ENCODE measurements at regions not wholly inside any gene's neighbourhood (a gene's known extent, or its start where the extent isn't known, plus 50 kb on each side); places are given as distances from the start of the nearest gene placed in this dataset.

GRCh38 chr1:2930016-2930815 is 91.1 kb upstream of the ACTRT2 start:
- ATAC-seq (no peak), DNase-seq (peak in 1 of 3 donors; percentile 36)
- intact Hi-C loops (cut with DNase I): no loop called here
- Histone ChIP-seq H3K27me3 (ENCODE audit: control insufficient read depth, insufficient read depth) (no peaks in the 10 kb centered on the region), H3K9me3 (ENCODE audit: control insufficient read depth, low read length) (no peaks in the 10 kb centered on the region), H3K27ac (ENCODE audit: low read length) (no peak overlapping the region), H3K4me3 (ENCODE audit: low read length) (no peak overlapping the region), H3K4me1 (ENCODE audit: control insufficient read depth, insufficient read depth, low read length) (no peaks in the 10 kb centered on the region)
- 92% methylated on average over 41 of the region's 41 CpGs for WGBS

GRCh38 chr1:2930913-2931723 is 90.1 kb upstream of the ACTRT2 start:
- DNase-seq: peak in 1 of 3 donors; percentile 34
- intact Hi-C loops (cut with DNase I): no loop called here
- H3K9me3 ChIP-seq (ENCODE audit: control insufficient read depth, low read length): no peaks in the 10 kb centered on the region
- no peak overlapping the region for H3K27ac ChIP-seq (ENCODE audit: low read length)
- ATAC-seq: no peak
- H3K4me1 ChIP-seq (ENCODE audit: control insufficient read depth, insufficient read depth, low read length): no peaks in the 10 kb centered on the region
- no peaks in the 10 kb centered on the region for H3K27me3 ChIP-seq (ENCODE audit: control insufficient read depth, insufficient read depth)
- WGBS: 86% methylated on average over 36 of the region's 36 CpGs
- H3K4me3 ChIP-seq (ENCODE audit: low read length): no peak overlapping the region

- Histone ChIP-seq H3K27me3 (ENCODE audit: control insufficient read depth, insufficient read depth) (no peaks in the 10 kb centered on the region), H3K4me1 (ENCODE audit: control insufficient read depth, insufficient read depth, low read length) (no peaks in the 10 kb centered on the region), H3K27ac (ENCODE audit: low read length) (no peak overlapping the region), H3K9me3 (ENCODE audit: control insufficient read depth, low read length) (no peaks in the 10 kb centered on the region), H3K4me3 (ENCODE audit: low read length) (no peak overlapping the region)
- DNase-seq (peak in 1 of 3 donors; percentile 19), ATAC-seq (no peak)
- WGBS: 85% methylated on average over 18 of the region's 18 CpGs
- intact Hi-C loops (cut with DNase I): no loop called here
These were observed 89.4 kb upstream of the ACTRT2 start for GRCh38 chr1:2931724-2932401.

GRCh38 chr1:2932671-2933350 is 88.5 kb upstream of the ACTRT2 start:
- H3K27ac ChIP-seq (ENCODE audit: low read length): no peak overlapping the region
- H3K4me1 ChIP-seq (ENCODE audit: control insufficient read depth, insufficient read depth, low read length): no peaks in the 10 kb centered on the region
- ATAC-seq (no peak), DNase-seq (peak in 1 of 3 donors; percentile 51)
- whole genome bisulfite sequencing: 81% methylated on average over 29 of the region's 29 CpGs
- intact Hi-C loops (cut with DNase I): no loop called here
- no peak overlapping the region for H3K4me3 ChIP-seq (ENCODE audit: low read length)
- no peaks in the 10 kb centered on the region for H3K27me3 ChIP-seq (ENCODE audit: control insufficient read depth, insufficient read depth)
- no peaks in the 10 kb centered on the region for H3K9me3 ChIP-seq (ENCODE audit: control insufficient read depth, low read length)

GRCh38 chr1:2933431-2934155 is 87.7 kb upstream of the ACTRT2 start:
- H3K9me3 ChIP-seq (ENCODE audit: control insufficient read depth, low read length): no peaks in the 10 kb centered on the region
- no peaks in the 10 kb centered on the region for H3K27me3 ChIP-seq (ENCODE audit: control insufficient read depth, insufficient read depth)
- H3K4me3 ChIP-seq (ENCODE audit: low read length): no peak overlapping the region
- no peaks in the 10 kb centered on the region for H3K4me1 ChIP-seq (ENCODE audit: control insufficient read depth, insufficient read depth, low read length)
- 82% methylated on average over 28 of the region's 28 CpGs for WGBS
- peak in 1 of 3 donors; percentile 15 for DNase-seq
- no peak for ATAC-seq
- intact Hi-C loops (cut with DNase I): no loop called here
- H3K27ac ChIP-seq (ENCODE audit: low read length): no peak overlapping the region

- WGBS: 90% methylated on average over 20 of the region's 20 CpGs
- DNase-seq (peak in 1 of 3 donors; percentile 49), ATAC-seq (no peak)
- intact Hi-C loops (cut with DNase I): no loop called here
- H3K9me3 ChIP-seq (ENCODE audit: control insufficient read depth, low read length): no peaks in the 10 kb centered on the region
- H3K27ac ChIP-seq (ENCODE audit: low read length): no peak overlapping the region
- H3K27me3 ChIP-seq (ENCODE audit: control insufficient read depth, insufficient read depth): no peaks in the 10 kb centered on the region
- no peaks in the 10 kb centered on the region for H3K4me1 ChIP-seq (ENCODE audit: control insufficient read depth, insufficient read depth, low read length)
- H3K4me3 ChIP-seq (ENCODE audit: low read length): no peak overlapping the region
These were observed 87.1 kb upstream of the ACTRT2 start for GRCh38 chr1:2934156-2934540.

- no peaks in the 10 kb centered on the region for H3K27me3 ChIP-seq (ENCODE audit: control insufficient read depth, insufficient read depth)
- H3K4me1 ChIP-seq (ENCODE audit: control insufficient read depth, insufficient read depth, low read length): no peaks in the 10 kb centered on the region
- DNase-seq (peak in 1 of 3 donors; percentile 19), ATAC-seq (no peak)
- no peaks in the 10 kb centered on the region for H3K9me3 ChIP-seq (ENCODE audit: control insufficient read depth, low read length)
- H3K4me3 ChIP-seq (ENCODE audit: low read length): no peak overlapping the region
- no peak overlapping the region for H3K27ac ChIP-seq (ENCODE audit: low read length)
- intact Hi-C loops (cut with DNase I): no loop called here
- 85% methylated on average over 16 of the region's 16 CpGs for WGBS
These were observed 86.6 kb upstream of the ACTRT2 start for GRCh38 chr1:2934642-2935081.

- H3K27me3 ChIP-seq (ENCODE audit: control insufficient read depth, insufficient read depth): no peaks in the 10 kb centered on the region
- no peaks in the 10 kb centered on the region for H3K4me1 ChIP-seq (ENCODE audit: control insufficient read depth, insufficient read depth, low read length)
- ATAC-seq: no peak
- DNase-seq: peak in 1 of 3 donors; percentile 25
- intact Hi-C loops (cut with DNase I): no loop called here
- no peak overlapping the region for H3K27ac ChIP-seq (ENCODE audit: low read length)
- WGBS: 82% methylated on average over 5 of the region's 5 CpGs
- H3K9me3 ChIP-seq (ENCODE audit: control insufficient read depth, low read length): no peaks in the 10 kb centered on the region
- H3K4me3 ChIP-seq (ENCODE audit: low read length): no peak overlapping the region
These were observed 86.1 kb upstream of the ACTRT2 start for GRCh38 chr1:2935184-2935583.

- ATAC-seq (no peak), DNase-seq (peak in 1 of 3 donors; percentile 23)
- Histone ChIP-seq H3K4me3 (ENCODE audit: low read length) (no peak overlapping the region), H3K4me1 (ENCODE audit: control insufficient read depth, insufficient read depth, low read length) (no peaks in the 10 kb centered on the region), H3K27me3 (ENCODE audit: control insufficient read depth, insufficient read depth) (no peaks in the 10 kb centered on the region), H3K9me3 (ENCODE audit: control insufficient read depth, low read length) (no peaks in the 10 kb centered on the region), H3K27ac (ENCODE audit: low read length) (no peak overlapping the region)
- intact Hi-C loops (cut with DNase I): no loop called here
- WGBS: 80% methylated on average over 23 of the region's 23 CpGs
These were observed 85.4 kb upstream of the ACTRT2 start for GRCh38 chr1:2935751-2936390.

Measured in right cardiac atrium (tissue), 5 donors.